GM18519 (cell line): ENCODE measurements at regions not wholly inside any gene's neighbourhood (a gene's known extent, or its start where the extent isn't known, plus 50 kb on each side); places are given as distances from the start of the nearest gene placed in this dataset.
"Not testable (repeated sequence)": the region's sequence is repeated elsewhere in the genome, so short reads cannot be mapped to it uniquely, and the experiment has no call there.

Experiments
- ATAC-seq: cut with Tn5 transposase; IDR thresholded peaks from one replicate; pipeline ENCODE4 v1.9.1; 2021; ENCODE audit warnings: mild to moderate bottlenecking, moderate library complexity; ENCODE audit not compliant: unreplicated experiment, low FRiP score

- ATAC-seq: no peak
Observed at GRCh38 chr2:167844714-167845530, 402.5 kb downstream of the STK39 start.

- ATAC-seq: no peak
Observed at GRCh38 chr2:167843657-167844056, 403.7 kb downstream of the STK39 start.

- no peak for ATAC-seq
Observed at GRCh38 chr2:167843217-167843616, 404.2 kb downstream of the STK39 start.

GRCh38 chr2:167842047-167842446, 405.3 kb downstream of the STK39 start:
- ATAC-seq: no peak

GRCh38 chr2:167835290-167835689, 412.1 kb downstream of the STK39 start:
- ATAC-seq: not testable (repeated sequence)

DNA sequence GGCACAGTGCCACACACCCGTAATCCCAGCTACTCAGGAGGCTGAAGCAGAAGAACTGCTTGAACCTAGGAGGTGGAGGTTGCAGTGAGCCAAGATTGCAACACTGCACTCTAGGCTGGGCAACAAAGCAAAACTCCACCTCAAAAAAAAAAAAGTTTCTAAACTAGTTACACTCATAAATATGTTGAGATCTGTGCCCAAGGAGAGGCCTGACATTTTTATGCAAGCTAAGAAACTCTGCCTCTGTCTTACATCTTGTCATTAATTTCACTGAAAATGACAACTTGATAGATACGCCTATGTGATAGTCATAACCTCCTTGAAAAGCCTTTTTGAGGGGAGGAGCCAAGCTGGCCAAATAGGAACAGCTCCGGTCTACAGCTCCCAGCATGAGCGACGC, 412.7 kb downstream of the STK39 start:
- no peak for ATAC-seq

DNA sequence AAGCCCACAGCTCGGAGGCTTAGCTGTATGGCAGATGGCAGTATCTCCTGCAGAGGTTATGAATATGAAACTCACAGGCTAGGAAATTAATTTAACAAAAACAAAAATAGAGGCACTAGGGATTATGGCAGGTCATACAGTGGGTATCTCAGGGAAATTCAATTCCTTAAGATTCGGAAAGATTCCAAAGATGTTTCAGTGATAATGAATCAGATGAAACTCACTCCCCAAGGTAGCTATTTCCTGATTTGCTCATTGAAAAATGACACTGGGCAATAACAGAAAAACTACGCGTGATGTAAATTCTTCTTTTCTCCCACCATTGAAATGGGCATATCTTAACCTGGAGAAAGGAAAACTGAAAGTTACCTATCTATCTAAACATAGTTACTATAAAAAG, 414.1 kb downstream of the STK39 start:
- no peak for ATAC-seq

GRCh38 chr2:167832868-167833287, 414.5 kb downstream of the STK39 start:
- ATAC-seq: no peak

DNA sequence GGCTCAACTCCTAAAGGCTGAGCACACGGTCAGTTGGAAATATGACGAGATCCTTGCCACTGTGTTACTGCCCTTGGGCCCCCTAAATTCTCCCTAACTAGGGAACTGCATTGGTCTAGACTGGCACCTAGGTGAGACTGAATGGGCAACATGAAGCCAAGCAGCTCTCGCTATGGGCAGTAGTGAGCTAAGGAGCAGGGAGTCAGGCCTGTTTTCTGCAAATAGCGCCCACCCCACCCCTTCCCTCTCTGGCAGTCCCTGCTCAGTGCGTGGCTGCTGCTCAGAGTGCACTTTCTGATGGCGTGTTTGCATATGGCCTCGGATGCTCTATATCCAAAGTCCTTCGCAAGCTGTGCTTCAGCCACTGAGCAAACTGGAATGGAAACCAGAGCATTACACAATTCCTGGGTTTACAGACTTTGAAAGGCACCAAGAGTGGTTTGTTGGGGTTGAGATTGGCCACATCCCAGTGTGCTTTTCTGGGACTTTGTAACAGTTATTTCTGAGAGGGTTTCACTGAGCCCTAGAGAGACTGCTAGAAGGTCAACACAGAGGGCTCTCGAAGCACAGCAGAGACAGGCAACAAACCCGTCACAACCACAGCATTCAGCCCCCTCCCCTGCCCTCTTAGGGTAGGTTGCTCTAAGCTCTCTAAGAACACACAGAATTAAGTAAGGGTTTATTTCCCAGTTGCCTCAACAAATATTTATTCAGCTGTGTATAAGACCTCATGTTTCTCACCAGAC, 419.9 kb downstream of the STK39 start:
- no peak for ATAC-seq

DNA sequence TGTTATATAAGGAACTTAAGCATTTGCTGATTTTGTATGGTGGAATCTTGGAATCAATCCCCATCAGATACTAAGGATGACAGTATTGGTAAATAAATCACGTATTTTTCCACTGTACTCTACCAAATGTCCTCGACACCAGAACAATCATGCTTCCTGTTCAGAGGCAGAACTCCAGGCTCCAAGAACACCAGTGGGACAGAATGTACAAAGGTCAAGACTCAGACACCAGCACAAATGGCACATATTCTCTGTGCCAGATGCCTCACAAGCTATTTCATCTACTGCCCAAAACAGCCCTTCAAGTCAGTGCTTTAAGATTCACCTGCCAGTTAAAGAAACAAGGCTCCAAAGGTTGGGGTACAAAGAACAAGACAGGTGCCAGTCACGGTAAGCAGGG, 420.5 kb downstream of the STK39 start:
- ATAC-seq: no peak

- ATAC-seq: no peak
Observed at GRCh38 chr2:167825664-167826063, 421.7 kb downstream of the STK39 start.

DNA sequence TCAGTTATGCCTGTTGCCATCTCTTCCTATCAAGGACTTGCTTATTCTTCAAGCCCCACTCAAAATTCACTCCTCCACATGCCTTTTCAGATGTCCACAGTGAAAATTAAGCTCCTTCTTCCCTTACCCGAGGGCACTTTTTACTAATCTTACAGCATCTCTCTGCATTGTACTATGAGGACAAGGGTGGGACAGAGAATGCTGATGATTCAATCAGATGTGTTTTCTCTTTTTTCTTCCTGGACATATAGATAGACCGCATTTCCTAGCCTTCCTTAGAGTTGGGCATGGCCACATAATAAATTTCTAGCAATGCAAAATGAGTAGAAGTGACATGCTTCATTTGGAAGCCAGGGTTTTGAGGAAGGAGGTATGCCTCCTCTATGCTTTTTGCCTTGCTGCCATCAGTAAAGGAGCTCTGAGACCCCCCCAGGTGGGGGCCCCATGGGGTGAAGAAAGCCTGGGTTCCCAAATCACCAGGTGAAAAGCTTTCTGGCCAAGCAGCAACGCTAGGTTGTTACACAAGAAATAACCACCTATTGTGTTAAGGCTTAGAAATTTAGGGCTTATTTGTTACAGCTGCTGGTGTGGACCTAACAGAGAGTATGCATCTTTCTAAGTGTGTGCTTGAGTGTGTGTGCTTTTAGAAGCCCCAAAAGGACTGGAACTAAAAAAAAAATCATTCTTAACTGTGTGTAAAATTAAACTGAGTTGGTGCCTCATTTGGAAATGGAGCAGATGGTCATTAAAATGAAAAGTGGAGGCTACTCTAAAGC, 424.5 kb downstream of the STK39 start:
- no peak for ATAC-seq

DNA sequence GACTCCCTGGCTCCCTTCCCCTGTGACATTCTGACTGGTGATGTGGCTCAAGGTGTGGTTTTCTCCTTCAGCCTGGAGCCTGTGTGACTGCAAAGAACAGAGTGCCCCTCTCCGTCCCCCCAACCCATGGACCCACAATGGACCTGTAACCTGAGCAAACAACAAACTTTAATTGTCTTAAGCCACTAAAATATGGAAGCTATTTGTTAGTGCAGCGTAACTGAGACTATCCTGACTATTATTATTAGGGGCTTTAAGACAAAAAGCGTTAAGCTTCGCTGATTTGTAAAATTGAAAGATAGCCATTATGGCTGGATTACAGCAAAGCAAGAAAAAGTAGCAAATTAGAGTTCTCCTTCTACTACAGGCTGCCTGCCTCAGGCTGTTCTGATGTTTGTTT, 426.9 kb downstream of the STK39 start:
- no peak for ATAC-seq

DNA sequence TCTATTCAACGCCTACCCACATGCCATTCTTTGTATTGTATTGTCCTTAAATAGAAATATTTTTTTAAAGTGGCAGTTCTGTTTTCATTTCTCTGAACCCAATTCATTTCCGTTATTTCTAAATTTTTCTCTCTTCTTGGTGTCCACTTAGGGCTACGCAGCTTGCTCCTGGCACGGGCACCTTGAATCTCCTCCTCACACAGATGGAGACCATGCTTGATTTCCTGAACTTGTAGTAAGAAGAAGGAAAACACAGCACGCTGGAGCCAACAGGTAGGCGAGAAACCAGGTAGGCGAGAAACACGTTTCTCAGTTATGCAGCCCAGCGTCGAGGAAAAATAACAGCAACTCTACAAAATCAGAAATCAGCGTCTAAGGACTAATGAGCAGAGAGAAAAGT, 428.9 kb downstream of the STK39 start:
- no peak for ATAC-seq

DNA sequence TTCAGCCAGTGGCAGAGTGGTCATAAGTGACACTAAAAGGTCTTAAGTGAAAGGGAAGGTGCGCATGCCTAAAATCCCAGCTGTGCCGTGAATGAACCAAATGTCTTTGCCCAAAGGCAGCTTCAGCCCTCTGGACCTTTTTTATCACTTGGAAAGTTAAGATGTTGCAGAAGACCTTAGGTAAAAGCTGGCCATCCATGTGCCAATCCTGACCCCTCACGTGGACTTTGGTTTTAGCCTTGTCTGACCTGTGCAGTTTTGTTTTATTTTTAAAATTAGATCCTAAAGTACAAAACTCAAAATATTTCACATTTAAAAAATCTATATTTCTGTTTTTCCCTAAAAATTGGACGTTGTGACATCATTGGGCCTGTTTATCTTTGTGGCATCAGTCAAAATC, 429.5 kb downstream of the STK39 start:
- ATAC-seq: no peak

- ATAC-seq: no peak
Observed at GRCh38 chr2:167817422-167817821, 430.0 kb downstream of the STK39 start.

DNA sequence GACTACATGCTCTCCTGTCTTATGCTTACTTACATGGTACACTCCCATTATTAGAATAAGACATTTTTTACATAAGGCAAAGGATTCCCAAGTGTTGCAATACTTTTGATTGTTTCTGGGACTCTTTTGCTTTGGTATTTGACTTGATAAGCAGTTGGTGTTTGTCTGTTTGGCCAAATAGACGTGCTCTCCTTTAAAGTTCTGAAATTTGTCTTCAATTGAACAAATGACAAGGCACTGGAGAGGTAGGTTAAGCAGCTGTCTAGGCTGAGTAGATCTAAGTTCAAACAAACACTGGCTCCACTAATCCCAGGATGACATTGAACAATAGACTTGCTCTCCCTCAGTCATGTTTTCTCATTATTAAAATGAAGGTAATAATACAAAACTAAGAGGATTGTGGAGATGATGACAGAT, 430.5 kb downstream of the STK39 start:
- ATAC-seq: no peak

- no peak for ATAC-seq
Observed at GRCh38 chr2:167814881-167815718, 432.3 kb downstream of the STK39 start.

DNA sequence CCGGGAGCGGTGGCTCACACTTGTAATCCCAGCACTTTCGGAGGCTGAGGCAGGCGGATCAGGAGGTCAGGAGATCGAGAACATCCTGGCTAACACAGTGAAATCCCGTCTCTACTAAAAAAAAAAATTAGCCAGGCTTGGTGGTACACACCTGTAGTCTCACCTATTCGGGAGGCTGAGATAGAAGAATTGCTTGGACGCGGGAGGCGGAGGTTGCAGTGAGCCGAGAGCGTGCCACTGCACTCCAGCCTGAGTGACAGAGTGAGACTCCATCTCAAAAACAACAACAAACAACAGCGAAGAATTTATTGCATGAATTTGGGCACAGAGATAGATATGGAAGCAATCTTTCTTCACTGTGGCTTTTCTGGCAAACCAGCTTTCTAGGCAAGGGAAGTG, 432.9 kb downstream of the STK39 start:
- not testable (repeated sequence) for ATAC-seq

- not testable (repeated sequence) for ATAC-seq
Observed at GRCh38 chr2:167809799-167810198, 437.6 kb downstream of the STK39 start.
